Immature natural killer cell (primary cell): ENCODE measurements at regions not wholly inside any gene's neighbourhood (a gene's known extent, or its start where the extent isn't known, plus 50 kb on each side); places are given as distances from the start of the nearest gene placed in this dataset.

Experiments
- DNase-seq, 3 donors: peaks; one replicate each; pipeline ENCODE4 v3.0.0; 2022; ENCODE audit warnings: mixed read lengths in 1 of 3
- H3K27ac Mint-ChIP-seq, 6 donors: one replicate each; pipeline ENCODE4 v1.8.0; 2020; ENCODE audit warnings: mixed read lengths in 6 of 6, mild to moderate bottlenecking in 5 of 6, inconsistent platforms in 4 of 6, moderate library complexity in 3 of 6
- H3K27me3 Mint-ChIP-seq, 3 donors: one replicate each; pipeline ENCODE4 v1.8.0; 2020 to 2021; ENCODE audit warnings: low read depth in 3 of 3, mild to moderate bottlenecking in 3 of 3, mixed read lengths in 3 of 3, moderate library complexity in 3 of 3, inconsistent platforms in 1 of 3
- H3K36me3 Mint-ChIP-seq, 3 donors: one replicate each; pipeline ENCODE4 v1.8.0; 2020; ENCODE audit warnings: mixed read lengths in 3 of 3, inconsistent platforms in 2 of 3, mild to moderate bottlenecking in 2 of 3
- H3K4me1 Mint-ChIP-seq, 2 donors: one replicate each; pipeline ENCODE4 v1.8.0; 2020; ENCODE audit warnings: inconsistent platforms in 2 of 2, mild to moderate bottlenecking in 2 of 2, mixed read lengths in 2 of 2, moderate library complexity in 1 of 2
- H3K4me3 Mint-ChIP-seq, 5 donors: one replicate each; pipeline ENCODE4 v1.8.0; 2020; ENCODE audit warnings: mild to moderate bottlenecking in 5 of 5, mixed read lengths in 5 of 5, inconsistent platforms in 3 of 5, moderate library complexity in 3 of 5
- H3K9me3 Mint-ChIP-seq, 6 donors: one replicate each; pipeline ENCODE4 v1.8.0; 2020; ENCODE audit warnings: mild to moderate bottlenecking in 6 of 6, mixed read lengths in 6 of 6, inconsistent platforms in 4 of 6, moderate library complexity in 3 of 6

- no peak for DNase-seq
- Mint-ChIP-seq H3K9me3 (peaks cover under 1 to 39% (median 13%) of the 10 kb centered on the region in 6 donors), H3K27ac (no peak overlapping the region), H3K27me3 (no peaks in the 10 kb centered on the region), H3K4me3 (no peak overlapping the region), H3K4me1 (no peaks in the 10 kb centered on the region), H3K36me3 (peaks cover 0 to 2% (median 2%) of the 10 kb centered on the region in 3 donors)
Observed at GRCh38 chr13:65763811-65764210, 1466.3 kb downstream of the PCDH9 start.

GRCh38 chr13:65762012-65762411 lies 1468.1 kb downstream of the PCDH9 start:
- peaks cover 0 to 4% (median 3%) of the 10 kb centered on the region in 3 donors for H3K36me3 Mint-ChIP-seq
- no peak overlapping the region for H3K4me3 Mint-ChIP-seq
- H3K27ac Mint-ChIP-seq: no peak overlapping the region
- peaks cover 9 to 50% (median 21%) of the 10 kb centered on the region in 6 donors for H3K9me3 Mint-ChIP-seq
- DNase-seq: no peak
- H3K4me1 Mint-ChIP-seq: no peaks in the 10 kb centered on the region
- H3K27me3 Mint-ChIP-seq: peaks cover 0 to 3% (median 0%) of the 10 kb centered on the region in 3 donors

- Mint-ChIP-seq H3K4me3 (no peak overlapping the region), H3K4me1 (no peaks in the 10 kb centered on the region), H3K36me3 (peaks cover 0 to 4% (median 3%) of the 10 kb centered on the region in 3 donors), H3K27me3 (peaks cover 0 to 3% (median 0%) of the 10 kb centered on the region in 3 donors), H3K9me3 (peaks cover 14 to 62% (median 30%) of the 10 kb centered on the region in 6 donors), H3K27ac (no peak overlapping the region)
- DNase-seq: no peak
Observed at GRCh38 chr13:65756071-65756671, 1474.0 kb downstream of the PCDH9 start.

GRCh38 chr13:65748227-65748626 lies 1481.9 kb downstream of the PCDH9 start:
- no peak overlapping the region for H3K27ac Mint-ChIP-seq
- H3K9me3 Mint-ChIP-seq: peaks cover 1 to 35% (median 9%) of the 10 kb centered on the region in 6 donors
- no peaks in the 10 kb centered on the region for H3K36me3 Mint-ChIP-seq
- DNase-seq: no peak
- no peaks in the 10 kb centered on the region for H3K4me1 Mint-ChIP-seq
- no peak overlapping the region for H3K4me3 Mint-ChIP-seq
- peaks cover 0 to 1% (median 0%) of the 10 kb centered on the region in 3 donors for H3K27me3 Mint-ChIP-seq

- Mint-ChIP-seq H3K9me3 (peaks cover under 1 to 35% (median 7%) of the 10 kb centered on the region in 6 donors), H3K27me3 (peaks cover 0 to 1% (median 0%) of the 10 kb centered on the region in 3 donors), H3K36me3 (no peaks in the 10 kb centered on the region), H3K4me3 (no peak overlapping the region), H3K4me1 (no peaks in the 10 kb centered on the region), H3K27ac (no peak overlapping the region)
- no peak for DNase-seq
Observed at GRCh38 chr13:65746406-65746921, 1483.7 kb downstream of the PCDH9 start.

GRCh38 chr13:65744836-65745235 lies 1485.3 kb downstream of the PCDH9 start:
- H3K36me3 Mint-ChIP-seq: no peaks in the 10 kb centered on the region
- no peak for DNase-seq
- no peak overlapping the region for H3K4me3 Mint-ChIP-seq
- no peak overlapping the region for H3K27ac Mint-ChIP-seq
- H3K27me3 Mint-ChIP-seq: peaks cover 0 to 1% (median 0%) of the 10 kb centered on the region in 3 donors
- H3K9me3 Mint-ChIP-seq: peaks cover 0 to 35% (median 4%) of the 10 kb centered on the region in 6 donors
- no peaks in the 10 kb centered on the region for H3K4me1 Mint-ChIP-seq

GRCh38 chr13:65733110-65733509 lies 1497.0 kb downstream of the PCDH9 start:
- Mint-ChIP-seq H3K27me3 (peaks cover 0 to 3% (median 0%) of the 10 kb centered on the region in 3 donors), H3K27ac (no peak overlapping the region), H3K36me3 (no peaks in the 10 kb centered on the region), H3K9me3 (peaks cover 0 to 68% (median 16%) of the 10 kb centered on the region in 6 donors), H3K4me3 (no peak overlapping the region), H3K4me1 (no peaks in the 10 kb centered on the region)
- DNase-seq: no peak

- no peak overlapping the region for H3K4me3 Mint-ChIP-seq
- peaks cover 0 to 26% (median 4%) of the 10 kb centered on the region in 6 donors for H3K9me3 Mint-ChIP-seq
- H3K27ac Mint-ChIP-seq: no peak overlapping the region
- H3K4me1 Mint-ChIP-seq: peaks cover 6 to 7% of the 10 kb centered on the region in 2 donors
- DNase-seq: no peak
- H3K27me3 Mint-ChIP-seq: no peaks in the 10 kb centered on the region
- no peaks in the 10 kb centered on the region for H3K36me3 Mint-ChIP-seq
Observed at GRCh38 chr13:65727070-65727469, 1503.1 kb downstream of the PCDH9 start.

- DNase-seq: no peak
- H3K9me3 Mint-ChIP-seq: peaks cover 0 to 16% (median 2%) of the 10 kb centered on the region in 6 donors
Observed at GRCh38 chr13:65725006-65725405, 1505.1 kb downstream of the PCDH9 start.

GRCh38 chr13:65724226-65724625 lies 1505.9 kb downstream of the PCDH9 start:
- Mint-ChIP-seq H3K27me3 (no peaks in the 10 kb centered on the region), H3K27ac (no peak overlapping the region), H3K4me3 (peak overlapping the region in 1 of 5 donors; percentile 1), H3K4me1 (peaks cover 6 to 7% of the 10 kb centered on the region in 2 donors), H3K36me3 (no peaks in the 10 kb centered on the region), H3K9me3 (peaks cover 0 to 19% (median 2%) of the 10 kb centered on the region in 6 donors)
- DNase-seq: no peak

More at GRCh38 chr13:65725006-65725405, 1505.1 kb downstream of the PCDH9 start:
- Mint-ChIP-seq H3K4me3 (no peak overlapping the region), H3K36me3 (no peaks in the 10 kb centered on the region), H3K27ac (no peak overlapping the region), H3K27me3 (no peaks in the 10 kb centered on the region), H3K4me1 (peaks cover 6 to 7% of the 10 kb centered on the region in 2 donors)

- no peak for DNase-seq
- Mint-ChIP-seq H3K27me3 (no peaks in the 10 kb centered on the region), H3K4me3 (no peak overlapping the region), H3K4me1 (peaks cover 6 to 7% of the 10 kb centered on the region in 2 donors), H3K9me3 (peaks cover 0 to 29% (median 7%) of the 10 kb centered on the region in 6 donors), H3K27ac (no peak overlapping the region), H3K36me3 (no peaks in the 10 kb centered on the region)
Observed at GRCh38 chr13:65722506-65722905, 1507.6 kb downstream of the PCDH9 start.

- peaks cover 0 to 42% (median 11%) of the 10 kb centered on the region in 6 donors for H3K9me3 Mint-ChIP-seq
- H3K27me3 Mint-ChIP-seq: no peaks in the 10 kb centered on the region
- no peak for DNase-seq
- no peak overlapping the region for H3K27ac Mint-ChIP-seq
- no peak overlapping the region for H3K4me3 Mint-ChIP-seq
- H3K36me3 Mint-ChIP-seq: no peaks in the 10 kb centered on the region
- peaks cover 6 to 7% of the 10 kb centered on the region in 2 donors for H3K4me1 Mint-ChIP-seq
Observed at GRCh38 chr13:65719831-65720230, 1510.3 kb downstream of the PCDH9 start.

GRCh38 chr13:65710514-65710913 lies 1519.6 kb downstream of the PCDH9 start:
- no peak for DNase-seq
- no peaks in the 10 kb centered on the region for H3K36me3 Mint-ChIP-seq
- peaks cover 0 to 24% (median 7%) of the 10 kb centered on the region in 6 donors for H3K9me3 Mint-ChIP-seq
- no peak overlapping the region for H3K4me3 Mint-ChIP-seq
- no peaks in the 10 kb centered on the region for H3K4me1 Mint-ChIP-seq
- peaks cover 0 to 1% (median 0%) of the 10 kb centered on the region in 3 donors for H3K27me3 Mint-ChIP-seq
- H3K27ac Mint-ChIP-seq: no peak overlapping the region

GRCh38 chr13:65697843-65698242 lies 1532.3 kb downstream of the PCDH9 start:
- peaks cover 0 to 39% (median 8%) of the 10 kb centered on the region in 6 donors for H3K9me3 Mint-ChIP-seq
- DNase-seq: no peak
- peaks cover 0 to 5% (median 0%) of the 10 kb centered on the region in 3 donors for H3K27me3 Mint-ChIP-seq

More at GRCh38 chr13:65697843-65698242, 1532.3 kb downstream of the PCDH9 start:
- Mint-ChIP-seq H3K4me1 (no peaks in the 10 kb centered on the region), H3K4me3 (no peak overlapping the region), H3K36me3 (no peaks in the 10 kb centered on the region), H3K27ac (no peak overlapping the region)
